Gastroesophageal sphincter (tissue), 3 donors: ENCODE measurements at regions not wholly inside any gene's neighbourhood (a gene's known extent, or its start where the extent isn't known, plus 50 kb on each side); places are given as distances from the start of the nearest gene placed in this dataset.

Source experiments
- POLR2A ChIP-seq, 2 donors: fragments of 450-650 bp; IDR thresholded peaks; one replicate each; pipeline ENCODE4 v1.6.1; 2017; ENCODE audit warnings: antibody characterized with exemption in 2 of 2, mild to moderate bottlenecking in 2 of 2, moderate library complexity in 1 of 2
- TF ChIP-seq, protein P1 (sequence below), 4 experiments: fragments of 200-600 bp in 2 of 4; fragments of 450-650 bp in 2 of 4; sonication (generic) in 1 of 4; IDR thresholded peaks; one replicate each; pipeline ENCODE4 v1.5.1; 2017 to 2019; ENCODE audit warnings: antibody characterized with exemption in 4 of 4, mild to moderate bottlenecking in 2 of 4, moderate library complexity in 2 of 4

- TF ChIP-seq, protein P1, sequence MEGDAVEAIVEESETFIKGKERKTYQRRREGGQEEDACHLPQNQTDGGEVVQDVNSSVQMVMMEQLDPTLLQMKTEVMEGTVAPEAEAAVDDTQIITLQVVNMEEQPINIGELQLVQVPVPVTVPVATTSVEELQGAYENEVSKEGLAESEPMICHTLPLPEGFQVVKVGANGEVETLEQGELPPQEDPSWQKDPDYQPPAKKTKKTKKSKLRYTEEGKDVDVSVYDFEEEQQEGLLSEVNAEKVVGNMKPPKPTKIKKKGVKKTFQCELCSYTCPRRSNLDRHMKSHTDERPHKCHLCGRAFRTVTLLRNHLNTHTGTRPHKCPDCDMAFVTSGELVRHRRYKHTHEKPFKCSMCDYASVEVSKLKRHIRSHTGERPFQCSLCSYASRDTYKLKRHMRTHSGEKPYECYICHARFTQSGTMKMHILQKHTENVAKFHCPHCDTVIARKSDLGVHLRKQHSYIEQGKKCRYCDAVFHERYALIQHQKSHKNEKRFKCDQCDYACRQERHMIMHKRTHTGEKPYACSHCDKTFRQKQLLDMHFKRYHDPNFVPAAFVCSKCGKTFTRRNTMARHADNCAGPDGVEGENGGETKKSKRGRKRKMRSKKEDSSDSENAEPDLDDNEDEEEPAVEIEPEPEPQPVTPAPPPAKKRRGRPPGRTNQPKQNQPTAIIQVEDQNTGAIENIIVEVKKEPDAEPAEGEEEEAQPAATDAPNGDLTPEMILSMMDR (IDR thresholded peaks at IDR 0.05), result no peak
- TF ChIP-seq POLR2A (IDR thresholded peaks at IDR 0.05), result no peak
Observed at GRCh38 chr16:73448970-73449369, 401.0 kb upstream of the ZFHX3 start.
